VCaP (cell line): ENCODE measurements at regions not wholly inside any gene's neighbourhood (a gene's known extent, or its start where the extent isn't known, plus 50 kb on each side); places are given as distances from the start of the nearest gene placed in this dataset.

Experiments
- H3K27ac ChIP-seq: fragments of 450-650 bp; 2 replicates; pipeline ENCODE4 v1.5.1; 2017
- CTCF ChIP-seq: fragments of 450-650 bp; conservative IDR thresholded peaks from 2 replicates; pipeline ENCODE4 v1.5.1; 2017; ENCODE audit warnings: mild to moderate bottlenecking, moderate library complexity

- TF ChIP-seq CTCF, result no peak
- no peak overlapping the region for H3K27ac ChIP-seq
Observed at GRCh38 chr12:30019366-30020140, 235.8 kb upstream of the TMTC1 start.

DNA sequence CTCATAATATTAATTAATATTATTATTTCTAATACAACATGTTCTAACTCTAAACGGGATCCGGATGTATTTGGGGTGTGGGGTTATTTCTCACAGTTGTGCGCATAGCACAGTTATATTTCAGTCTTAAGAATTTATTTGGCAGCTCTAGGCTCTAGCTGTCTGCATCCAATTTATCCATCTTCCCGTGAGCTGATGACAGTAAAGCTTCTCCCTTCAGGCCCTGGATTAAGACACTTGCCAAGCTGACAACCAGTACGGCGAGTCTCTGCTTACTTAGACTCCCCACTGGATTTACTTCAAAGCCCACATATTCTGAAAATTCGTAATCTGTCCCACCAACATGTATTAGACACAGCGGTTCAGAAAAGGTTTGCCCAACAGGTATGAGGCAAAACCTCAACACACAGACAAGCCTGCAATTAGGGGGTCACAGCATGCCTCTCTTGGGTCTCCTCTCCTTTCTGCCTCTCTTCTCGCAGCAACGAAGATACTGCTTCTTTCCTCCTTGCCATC lies 232.9 kb upstream of the TMTC1 start:
- H3K27ac ChIP-seq, result no peak overlapping the region
- no peak for TF ChIP-seq CTCF

DNA sequence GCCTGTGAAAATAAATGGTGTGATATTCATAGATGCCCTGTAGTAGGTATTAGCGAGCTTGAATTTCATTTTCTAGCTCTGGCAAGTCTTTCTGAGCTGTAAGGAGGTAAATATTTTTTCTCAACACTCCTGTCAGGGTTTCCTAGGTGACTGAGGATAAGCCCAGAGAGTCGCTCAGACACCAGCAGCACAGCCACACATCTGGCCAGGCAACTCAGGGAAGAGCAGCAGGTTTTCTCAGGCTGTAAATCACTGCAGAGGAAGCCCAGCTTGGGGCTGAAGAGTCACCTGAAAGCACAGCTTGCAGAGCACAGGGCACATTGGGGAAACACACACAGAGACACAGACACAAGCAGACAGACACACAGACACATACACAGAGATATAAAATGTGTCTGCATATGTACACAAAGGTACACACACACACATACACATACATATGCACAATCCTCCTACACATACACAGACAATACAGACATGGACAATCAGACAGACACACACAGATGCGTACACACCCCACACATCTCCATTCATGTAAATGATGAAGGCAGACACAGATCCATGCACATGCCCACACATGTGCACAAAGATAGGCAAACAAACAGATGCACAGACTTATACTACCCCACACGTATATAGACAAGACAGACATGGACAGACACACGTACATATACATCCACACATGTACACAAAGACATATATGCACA lies 232.0 kb upstream of the TMTC1 start:
- no peak; the same call in 1 of the 2 replicates for TF ChIP-seq CTCF

GRCh38 chr12:30014991-30015390 lies 231.2 kb upstream of the TMTC1 start:
- no peak for TF ChIP-seq CTCF
- no peak overlapping the region for H3K27ac ChIP-seq

More for the DNA sequence above, 232.0 kb upstream of the TMTC1 start:
- no peak overlapping the region for H3K27ac ChIP-seq

GRCh38 chr12:30012816-30013450 lies 229.2 kb upstream of the TMTC1 start:
- TF ChIP-seq CTCF, result no peak
- peak overlapping the region; percentile 0; the same call in 1 of the 2 replicates for H3K27ac ChIP-seq

GRCh38 chr12:30010071-30011052 lies 226.6 kb upstream of the TMTC1 start:
- no peak overlapping the region for H3K27ac ChIP-seq
- TF ChIP-seq CTCF, result no peak
